HCT116 (cell line): ENCODE measurements at regions not wholly inside any gene's neighbourhood (a gene's known extent, or its start where the extent isn't known, plus 50 kb on each side); places are given as distances from the start of the nearest gene placed in this dataset.

Experiments used
- CEBPB ChIP-seq: IDR thresholded peaks from 2 replicates; pipeline ENCODE4 v1.6.1; 2012; ENCODE audit warnings: low read depth
- EZH2 ChIP-seq: fragments of 200-600 bp; sonication (generic); IDR thresholded peaks from 2 replicates; pipeline ENCODE4 v1.6.1; 2017; ENCODE audit warnings: antibody characterized with exemption, mixed run types
- EZH2phosphoT487 ChIP-seq: fragments of 200-600 bp; IDR thresholded peaks from 2 replicates; pipeline ENCODE4 v1.6.1; 2018; ENCODE audit warnings: antibody characterized with exemption, borderline replicate concordance
- POLR2A ChIP-seq: IDR thresholded peaks from 2 replicates; pipeline ENCODE4 v1.7.0; 2011; ENCODE audit warnings: borderline replicate concordance; ENCODE audit not compliant: insufficient read depth, insufficient read length; ENCODE audit errors: extremely low read depth
- POLR2AphosphoS5 ChIP-seq: IDR thresholded peaks from 2 replicates; pipeline ENCODE4 v1.6.1; 2011; ENCODE audit warnings: mild to moderate bottlenecking, low read depth, low read length, moderate library complexity
- RAD21 ChIP-seq: IDR thresholded peaks from 2 replicates; pipeline ENCODE4 v1.6.1; 2012; ENCODE audit warnings: low read depth, mild to moderate bottlenecking
- SRF ChIP-seq: IDR thresholded peaks from 2 replicates; pipeline ENCODE4 v1.6.1; 2012; ENCODE audit warnings: low read depth
- ZNF274 ChIP-seq: fragments of 200-500 bp; sonication (Bioruptor generic); IDR thresholded peaks from 2 replicates; pipeline ENCODE4 v1.6.1; 2014; ENCODE audit warnings: mild to moderate bottlenecking, low read depth, low read length, inconsistent platforms
- TF ChIP-seq, protein P1 (sequence below), 3 experiments: fragments of 200-600 bp in 1 of 3; sonication (generic) in 1 of 3; IDR thresholded peaks in 2 of 3; conservative IDR thresholded peaks in 1 of 3; 2 replicates each; pipeline ENCODE4 v1.5.1; 2012 to 2017; ENCODE audit warnings: low read depth in 2 of 3, low read length in 2 of 3, antibody characterized with exemption in 1 of 3, borderline replicate concordance in 1 of 3, control low read depth in 1 of 3, mild to moderate bottlenecking in 1 of 3, mixed read lengths in 1 of 3, mixed run types in 1 of 3, moderate library complexity in 1 of 3; ENCODE audit not compliant: insufficient read depth in 1 of 3

DNA sequence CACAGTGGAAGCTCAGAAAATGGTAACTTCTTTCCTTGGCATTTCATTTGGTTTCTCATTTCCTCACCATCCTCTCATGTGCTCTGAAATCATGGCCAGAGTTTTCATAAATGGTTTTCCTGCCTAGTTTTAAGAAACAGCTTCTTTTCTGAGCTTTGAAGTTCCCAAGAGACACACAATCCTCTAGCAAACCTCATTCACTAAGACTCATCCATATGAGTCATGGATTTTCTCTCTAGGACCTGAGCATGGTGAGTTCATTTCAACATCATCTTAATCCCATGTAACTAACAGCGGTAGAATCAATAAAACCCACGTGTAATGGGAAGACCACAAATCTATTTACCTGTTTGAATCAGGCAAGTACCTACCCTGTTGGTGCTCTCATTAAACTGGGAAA lies 274.5 kb upstream of the LRTM1 start:
- no peak for TF ChIP-seq RAD21
- TF ChIP-seq, protein P1, sequence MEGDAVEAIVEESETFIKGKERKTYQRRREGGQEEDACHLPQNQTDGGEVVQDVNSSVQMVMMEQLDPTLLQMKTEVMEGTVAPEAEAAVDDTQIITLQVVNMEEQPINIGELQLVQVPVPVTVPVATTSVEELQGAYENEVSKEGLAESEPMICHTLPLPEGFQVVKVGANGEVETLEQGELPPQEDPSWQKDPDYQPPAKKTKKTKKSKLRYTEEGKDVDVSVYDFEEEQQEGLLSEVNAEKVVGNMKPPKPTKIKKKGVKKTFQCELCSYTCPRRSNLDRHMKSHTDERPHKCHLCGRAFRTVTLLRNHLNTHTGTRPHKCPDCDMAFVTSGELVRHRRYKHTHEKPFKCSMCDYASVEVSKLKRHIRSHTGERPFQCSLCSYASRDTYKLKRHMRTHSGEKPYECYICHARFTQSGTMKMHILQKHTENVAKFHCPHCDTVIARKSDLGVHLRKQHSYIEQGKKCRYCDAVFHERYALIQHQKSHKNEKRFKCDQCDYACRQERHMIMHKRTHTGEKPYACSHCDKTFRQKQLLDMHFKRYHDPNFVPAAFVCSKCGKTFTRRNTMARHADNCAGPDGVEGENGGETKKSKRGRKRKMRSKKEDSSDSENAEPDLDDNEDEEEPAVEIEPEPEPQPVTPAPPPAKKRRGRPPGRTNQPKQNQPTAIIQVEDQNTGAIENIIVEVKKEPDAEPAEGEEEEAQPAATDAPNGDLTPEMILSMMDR (IDR thresholded peaks at IDR 0.05 in 2 of 3, conservative IDR thresholded peaks at IDR 0.05 in 1 of 3; ENCODE audit: borderline replicate concordance in 1 of 3, insufficient read depth in 1 of 3, low read depth in 2 of 3, low read length in 2 of 3) = no peak
- TF ChIP-seq SRF = no peak
- no peak for TF ChIP-seq ZNF274
- TF ChIP-seq EZH2 = no peak
- no peak for TF ChIP-seq CEBPB
- no peak for TF ChIP-seq POLR2A
- TF ChIP-seq EZH2phosphoT487 = no peak
- TF ChIP-seq POLR2AphosphoS5 = no peak
